Large intestine (tissue), 3 donors: ENCODE measurements at regions not wholly inside any gene's neighbourhood (a gene's known extent, or its start where the extent isn't known, plus 50 kb on each side); places are given as distances from the start of the nearest gene placed in this dataset.
A peak's percentile ranks its signal among the peaks of the same experiment; 100 is the strongest.

Source experiments
- DNase-seq, 2 donors: peaks; one replicate each; pipeline versions ENCODE4 v3.0.0 to v3.0.0-alpha.2; 2013
- H3K27ac ChIP-seq: one replicate; pipeline ENCODE4 v1.5.1; 2013; ENCODE audit warnings: low read length
- H3K27me3 ChIP-seq: 2 replicates; pipeline ENCODE4 v1.6.1; 2013; ENCODE audit warnings: low read length; ENCODE audit not compliant: control insufficient read depth, insufficient read depth
- H3K36me3 ChIP-seq: 2 replicates; pipeline ENCODE4 v1.6.1; 2013; ENCODE audit warnings: low read length; ENCODE audit not compliant: control insufficient read depth, insufficient read depth
- H3K4me1 ChIP-seq: one replicate; pipeline ENCODE4 v1.6.1; 2013; ENCODE audit warnings: low read length; ENCODE audit not compliant: control insufficient read depth, insufficient read depth
- H3K4me3 ChIP-seq: one replicate; pipeline ENCODE4 v1.5.1; 2013; ENCODE audit warnings: low read length
- H3K9me3 ChIP-seq: one replicate; pipeline ENCODE4 v1.6.1; 2013; ENCODE audit warnings: mild to moderate bottlenecking, low read depth, low read length, moderate library complexity; ENCODE audit not compliant: control insufficient read depth
- WGBS: methylation state at CpG from one replicate; pipeline ENCODE4 v1.1.5; 2013; ENCODE audit warnings: low lambda C conversion rate; ENCODE audit not compliant: insufficient coverage; 5-methylcytosine and 5-hydroxymethylcytosine counted together

DNA sequence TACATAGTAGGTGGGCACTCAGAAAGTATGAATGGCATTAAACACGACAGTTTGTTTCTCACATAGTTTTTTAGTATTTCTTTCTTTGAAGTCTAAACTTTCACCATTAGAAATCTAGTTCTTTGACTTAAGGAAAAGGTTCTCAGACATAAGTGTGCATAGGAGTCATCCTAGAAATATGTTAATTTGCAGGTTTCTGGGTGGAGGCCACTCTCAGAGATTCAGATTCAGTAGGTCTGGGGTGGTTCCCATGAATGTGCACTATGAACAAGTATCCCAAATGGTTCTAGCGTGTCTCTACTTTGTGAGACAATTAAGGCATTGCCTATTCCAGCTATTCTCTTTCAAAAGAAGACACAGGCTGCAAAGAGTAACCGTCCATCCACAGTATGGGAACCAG, 119.3 kb downstream of the NGF start:
- Histone ChIP-seq H3K4me1 (peaks cover 7% of the 10 kb centered on the region), H3K4me3 (no peak overlapping the region), H3K27ac (no peak overlapping the region), H3K9me3 (no peaks in the 10 kb centered on the region), H3K27me3 (no peaks in the 10 kb centered on the region), H3K36me3 (no peaks in the 10 kb centered on the region)
- no CpG with 5 or more reads among the region's 3 CpGs for WGBS
- no peak for DNase-seq

DNA sequence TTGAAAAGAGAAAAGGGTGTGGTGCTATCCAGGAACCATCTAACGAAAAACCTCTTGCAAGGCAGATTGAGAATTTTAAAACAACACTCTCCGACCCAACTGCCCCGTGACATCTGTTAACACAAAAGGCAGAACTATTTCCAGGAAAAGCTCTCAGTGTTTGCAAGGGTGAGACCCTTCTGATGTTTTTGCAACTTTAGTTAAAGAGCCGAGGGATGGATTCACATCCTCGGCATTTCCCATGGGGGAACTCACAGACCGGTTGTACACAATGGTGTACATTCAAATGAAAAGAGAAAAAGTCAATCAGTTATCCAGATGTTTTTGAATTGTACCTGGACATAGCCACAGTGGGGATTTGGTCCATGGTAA, 120.0 kb downstream of the NGF start:
- no peak overlapping the region for H3K4me3 ChIP-seq
- no peaks in the 10 kb centered on the region for H3K36me3 ChIP-seq
- H3K27ac ChIP-seq, result no peak overlapping the region
- WGBS, result no CpG with 5 or more reads among the region's 6 CpGs
- H3K9me3 ChIP-seq, result no peaks in the 10 kb centered on the region
- peaks cover 7% of the 10 kb centered on the region for H3K4me1 ChIP-seq
- no peaks in the 10 kb centered on the region for H3K27me3 ChIP-seq
- DNase-seq, result no peak

DNA sequence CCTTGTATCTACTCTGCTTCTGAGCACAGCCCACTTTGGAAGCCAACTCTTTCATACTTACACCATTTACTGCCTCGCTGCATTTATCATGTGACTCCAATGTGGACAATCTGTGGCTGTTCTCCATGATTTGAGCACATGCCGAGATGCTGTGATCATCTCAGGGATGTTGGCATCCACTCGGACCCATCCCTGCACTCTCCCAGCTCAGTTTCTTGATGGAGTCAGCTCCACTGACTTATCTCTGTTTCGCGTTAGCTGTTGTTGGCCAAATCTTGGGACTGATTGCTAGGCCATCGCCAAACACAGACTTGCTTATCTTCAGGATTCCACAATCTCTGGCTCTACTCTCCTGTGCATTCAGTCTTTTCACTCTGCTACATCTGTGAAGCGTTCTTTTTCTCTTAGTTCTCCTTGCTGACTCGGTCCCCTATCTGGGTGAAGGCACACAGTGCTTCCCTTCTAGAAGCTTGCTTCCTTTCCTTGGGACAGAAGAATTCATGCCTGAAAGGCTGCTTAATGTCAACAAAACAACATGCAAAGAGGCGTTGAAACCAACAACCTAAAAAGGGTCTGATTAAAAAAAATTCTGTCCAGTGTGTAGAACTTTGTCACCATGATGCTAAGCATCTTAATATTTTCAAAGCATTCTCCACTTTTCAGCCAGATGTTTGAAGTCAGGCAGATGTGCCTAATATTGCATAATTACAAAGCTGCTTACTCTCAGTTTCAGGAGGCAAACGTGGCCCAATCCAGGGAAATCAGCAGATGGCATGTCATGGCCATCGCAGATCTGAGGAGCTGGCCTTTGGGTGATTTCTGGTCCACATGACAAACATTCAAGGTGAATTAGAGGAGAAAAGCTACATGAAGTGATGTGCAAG, 120.7 kb downstream of the NGF start:
- Histone ChIP-seq H3K4me1 (peaks cover 7% of the 10 kb centered on the region), H3K9me3 (no peaks in the 10 kb centered on the region), H3K27ac (no peak overlapping the region), H3K36me3 (no peaks in the 10 kb centered on the region), H3K27me3 (no peaks in the 10 kb centered on the region), H3K4me3 (no peak overlapping the region)
- WGBS, result no CpG with 5 or more reads among the region's 11 CpGs
- DNase-seq, result no peak

DNA sequence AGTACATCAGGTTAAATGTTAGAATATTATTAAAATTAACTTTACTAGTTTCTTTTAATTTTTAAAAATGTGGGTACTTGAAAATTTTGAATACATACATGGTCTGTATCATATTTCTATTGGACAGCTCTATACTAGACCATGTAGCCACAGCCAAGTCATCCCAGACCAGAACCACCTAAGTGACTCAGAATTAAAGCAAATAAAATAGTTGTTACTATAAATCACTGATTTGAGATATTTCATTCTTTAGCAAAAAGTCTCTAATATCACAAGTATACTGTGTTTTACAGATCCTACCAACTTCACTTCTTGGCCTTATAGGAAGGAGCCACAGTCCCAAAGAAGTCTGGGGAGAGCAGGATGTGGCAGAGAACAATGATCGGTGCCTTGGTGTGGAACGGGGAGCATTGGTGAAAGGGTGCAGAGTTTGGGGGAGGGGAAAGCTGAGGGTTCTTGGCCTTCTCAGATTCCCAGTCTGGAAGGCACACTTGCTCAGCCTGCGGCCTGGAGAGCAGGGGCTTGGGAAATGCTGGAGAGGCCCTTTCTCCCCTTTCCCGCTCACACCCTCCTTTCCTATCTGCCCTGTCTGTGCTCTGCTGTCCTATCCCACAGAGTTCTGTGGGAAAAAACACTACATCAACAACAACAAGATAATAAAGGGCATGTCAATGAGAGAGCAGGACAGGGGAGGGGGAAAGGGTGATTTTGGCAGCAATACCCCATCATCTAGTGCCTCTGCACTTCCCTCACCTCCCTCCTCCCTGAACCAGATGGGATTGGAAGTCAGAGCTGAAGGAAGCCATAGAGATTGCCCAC, 122.1 kb downstream of the NGF start:
- no CpG with 5 or more reads among the region's 4 CpGs for WGBS
- Histone ChIP-seq H3K27me3 (no peaks in the 10 kb centered on the region), H3K9me3 (no peaks in the 10 kb centered on the region), H3K36me3 (no peaks in the 10 kb centered on the region), H3K27ac (no peak overlapping the region), H3K4me3 (no peak overlapping the region), H3K4me1 (peaks cover 7% of the 10 kb centered on the region)
- no peak for DNase-seq

DNA sequence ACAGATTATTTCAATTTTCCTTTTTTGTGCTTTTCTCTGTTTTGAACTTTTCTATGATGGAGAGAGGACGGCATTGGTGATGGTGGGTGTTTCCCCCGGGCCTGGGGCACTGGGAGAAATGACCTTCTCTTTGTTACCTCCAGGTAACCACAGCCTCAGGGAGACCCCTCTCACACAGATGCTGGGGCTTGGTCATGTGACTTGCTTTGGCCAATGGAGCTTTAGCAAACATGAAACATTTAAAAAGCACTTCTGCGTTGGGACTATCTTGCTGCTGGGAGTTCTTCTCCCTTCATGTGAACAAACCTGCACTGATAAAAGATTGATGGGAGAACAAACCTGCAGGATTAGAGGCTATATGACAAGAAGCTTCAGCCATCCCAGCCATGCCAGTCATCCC, 122.9 kb downstream of the NGF start:
- Histone ChIP-seq H3K27ac (no peak overlapping the region), H3K9me3 (no peaks in the 10 kb centered on the region), H3K27me3 (no peaks in the 10 kb centered on the region), H3K4me1 (peaks cover 7% of the 10 kb centered on the region), H3K36me3 (no peaks in the 10 kb centered on the region), H3K4me3 (no peak overlapping the region)
- DNase-seq, result no peak
- WGBS, result no CpG with 5 or more reads among the region's 3 CpGs

DNA sequence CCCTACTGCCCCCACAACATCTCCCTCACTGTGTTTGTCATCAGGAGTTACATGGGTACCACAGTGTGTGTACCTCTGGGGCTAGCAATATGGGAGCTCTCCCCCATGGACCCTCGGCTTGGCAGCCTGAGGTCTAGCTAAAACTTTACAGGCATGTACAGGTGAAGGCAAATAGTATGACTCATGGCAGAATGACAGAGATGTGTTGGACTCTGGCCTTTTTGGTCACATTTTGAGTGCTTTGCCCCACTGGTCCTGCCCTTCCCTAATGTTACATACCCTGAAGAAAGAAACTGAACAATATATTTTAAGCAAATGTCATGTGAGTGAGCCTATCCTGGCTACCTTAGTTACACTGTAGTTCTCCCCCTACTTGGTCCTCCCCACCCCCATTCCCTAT, 124.0 kb downstream of the NGF start:
- Histone ChIP-seq H3K27me3 (no peaks in the 10 kb centered on the region), H3K9me3 (no peaks in the 10 kb centered on the region), H3K27ac (no peak overlapping the region), H3K4me1 (peaks cover 7% of the 10 kb centered on the region), H3K4me3 (no peak overlapping the region), H3K36me3 (no peaks in the 10 kb centered on the region)
- WGBS, result no CpG with 5 or more reads among the region's 1 CpG
- DNase-seq, result peak in 1 of 2 donors; percentile 54

DNA sequence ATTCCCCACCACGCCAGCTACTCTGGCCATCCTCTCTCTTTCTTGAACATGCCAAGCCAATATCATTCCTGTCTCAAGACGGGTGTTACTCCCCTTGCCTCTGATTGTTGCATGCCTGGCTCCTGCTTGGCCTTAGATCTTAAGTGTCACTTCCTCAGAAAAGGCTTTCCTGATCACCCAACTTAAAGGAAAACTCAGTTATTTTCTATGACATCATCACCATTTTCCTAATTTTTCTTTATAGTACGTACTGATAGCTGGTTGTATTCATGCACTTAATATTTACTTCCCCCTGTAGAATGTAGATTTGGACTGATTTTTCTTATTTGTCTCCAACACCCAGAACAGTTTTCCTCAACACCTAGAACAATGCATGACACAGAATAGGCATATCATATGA, 123.8 kb upstream of the TSPAN2 start:
- H3K4me3 ChIP-seq, result no peak overlapping the region
- no peak for DNase-seq
- H3K4me1 ChIP-seq, result peaks cover 7% of the 10 kb centered on the region
- no peaks in the 10 kb centered on the region for H3K36me3 ChIP-seq
- H3K27me3 ChIP-seq, result no peaks in the 10 kb centered on the region
- H3K27ac ChIP-seq, result no peak overlapping the region
- 100% methylated on average over 2 of the region's 3 CpGs for WGBS
- no peaks in the 10 kb centered on the region for H3K9me3 ChIP-seq

DNA sequence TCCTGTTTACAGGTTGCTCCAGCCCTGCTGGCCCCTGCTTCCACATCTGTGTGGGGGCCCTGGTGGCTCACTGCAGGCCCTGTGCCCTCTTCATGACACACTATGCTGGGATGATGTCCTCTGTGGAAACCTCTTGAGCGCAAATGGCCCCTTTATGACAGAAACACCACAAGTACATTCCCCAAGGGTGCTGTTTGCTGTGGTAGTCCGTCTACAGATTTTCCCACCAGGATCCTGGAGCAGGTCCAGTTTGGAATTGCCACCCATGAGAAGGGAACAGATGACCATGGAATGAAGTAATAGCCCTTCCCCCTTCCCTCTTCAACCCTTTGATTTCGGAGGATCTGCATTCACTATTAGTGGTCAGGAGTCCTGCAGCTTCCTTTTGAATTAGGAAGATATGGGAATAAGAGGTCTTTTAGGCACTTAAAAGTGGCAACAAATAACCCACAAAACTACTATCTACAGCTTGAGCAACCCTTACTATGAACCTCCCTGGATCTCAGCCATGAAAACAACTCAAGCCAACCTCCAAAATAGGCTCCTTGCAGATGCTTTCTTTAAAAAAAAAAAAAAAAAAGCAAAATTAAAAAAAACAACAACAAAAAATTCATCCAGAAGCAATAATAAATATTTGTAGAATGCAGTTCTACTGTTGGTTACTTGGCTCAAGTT, 121.9 kb upstream of the TSPAN2 start:
- H3K27me3 ChIP-seq, result no peaks in the 10 kb centered on the region
- H3K27ac ChIP-seq, result no peak overlapping the region
- no CpG with 5 or more reads among the region's 3 CpGs for WGBS
- no peaks in the 10 kb centered on the region for H3K36me3 ChIP-seq
- H3K4me1 ChIP-seq, result no peaks in the 10 kb centered on the region
- H3K9me3 ChIP-seq, result no peaks in the 10 kb centered on the region
- H3K4me3 ChIP-seq, result no peak overlapping the region
- DNase-seq, result no peak

DNA sequence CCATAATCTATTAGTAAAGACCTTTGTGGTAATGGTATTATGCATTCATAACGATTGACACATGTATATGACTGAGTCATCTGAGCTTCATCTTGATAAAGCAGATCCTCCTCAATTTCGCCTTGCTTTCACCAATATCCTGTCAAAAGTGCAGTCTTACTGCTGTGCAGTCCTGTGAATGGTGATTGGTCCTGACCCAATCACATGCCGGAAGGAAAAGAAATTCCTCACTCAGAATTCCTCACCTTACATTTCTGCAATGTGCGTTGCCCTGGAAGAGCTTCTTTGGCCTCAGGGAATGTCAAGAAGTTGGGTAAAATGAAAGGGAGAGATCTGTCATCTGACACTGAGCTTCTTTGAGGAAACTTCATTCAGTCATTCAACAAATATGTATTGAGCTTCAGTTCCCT, 121.0 kb upstream of the TSPAN2 start:
- no peak for DNase-seq
- Histone ChIP-seq H3K27me3 (no peaks in the 10 kb centered on the region), H3K9me3 (no peaks in the 10 kb centered on the region), H3K4me3 (no peak overlapping the region), H3K27ac (no peak overlapping the region), H3K36me3 (no peaks in the 10 kb centered on the region), H3K4me1 (no peaks in the 10 kb centered on the region)
- whole genome bisulfite sequencing, result no CpG with 5 or more reads among the region's 4 CpGs

DNA sequence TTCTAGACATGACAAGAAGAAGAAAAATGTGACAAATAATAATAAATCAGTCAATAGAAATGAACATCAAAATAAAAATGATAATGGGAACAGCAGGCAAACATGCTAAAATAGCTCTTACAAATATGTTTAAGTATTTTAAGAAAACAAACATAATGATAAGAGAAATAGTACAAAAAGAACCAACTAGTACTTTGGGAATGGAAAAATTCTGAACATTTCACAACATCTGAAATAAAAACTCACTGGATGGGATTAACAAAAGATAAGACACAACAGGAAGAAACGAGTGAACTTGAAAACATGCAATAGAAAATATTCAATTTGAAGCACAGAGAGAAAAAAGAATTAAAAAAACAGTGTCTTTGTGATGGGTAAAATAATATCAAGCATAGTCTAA, 115.2 kb upstream of the TSPAN2 start:
- H3K27ac ChIP-seq, result no peak overlapping the region
- peaks cover 3% of the 10 kb centered on the region for H3K9me3 ChIP-seq
- no peak overlapping the region for H3K4me3 ChIP-seq
- no peaks in the 10 kb centered on the region for H3K27me3 ChIP-seq
- no peak for DNase-seq
- no peaks in the 10 kb centered on the region for H3K36me3 ChIP-seq
- no peaks in the 10 kb centered on the region for H3K4me1 ChIP-seq
- WGBS, result 89% methylated on average over 1 of the region's 1 CpG
